ENCODE measurements at regions not wholly inside any gene's neighbourhood (a gene's known extent, or its start where the extent isn't known, plus 50 kb on each side); places are given as distances from the start of the nearest gene placed in this dataset.

DNA sequence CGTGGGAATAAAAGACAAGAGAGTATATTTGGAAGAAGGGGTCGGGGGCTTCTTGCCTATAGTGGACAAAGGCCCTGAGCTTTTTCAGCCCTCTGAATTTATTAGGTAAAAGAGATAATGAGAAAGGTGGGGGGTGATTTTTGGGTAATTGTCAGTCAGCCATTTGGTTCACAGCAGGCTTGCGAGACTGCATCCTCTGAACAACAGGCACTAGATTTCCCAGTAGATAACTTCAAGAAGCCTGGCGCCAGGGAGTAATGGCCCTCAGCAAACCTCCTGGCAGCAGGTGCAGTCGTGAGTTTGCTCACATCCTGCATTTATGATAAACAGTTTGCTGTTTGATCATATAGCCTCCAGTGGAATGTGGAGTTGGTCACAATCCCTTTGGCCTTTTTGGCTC lies 609.0 kb downstream of the DHX35 start:
- in situ Hi-C loops (cut with HindIII; ENCODE audit: low sequenced_read_pairs): no loop called here
- no peak for DNase-seq (ENCODE audit: low read depth)
- H3K4me3 ChIP-seq (ENCODE audit: low read depth, low read length): no peak overlapping the region
- TF ChIP-seq, protein P1, sequence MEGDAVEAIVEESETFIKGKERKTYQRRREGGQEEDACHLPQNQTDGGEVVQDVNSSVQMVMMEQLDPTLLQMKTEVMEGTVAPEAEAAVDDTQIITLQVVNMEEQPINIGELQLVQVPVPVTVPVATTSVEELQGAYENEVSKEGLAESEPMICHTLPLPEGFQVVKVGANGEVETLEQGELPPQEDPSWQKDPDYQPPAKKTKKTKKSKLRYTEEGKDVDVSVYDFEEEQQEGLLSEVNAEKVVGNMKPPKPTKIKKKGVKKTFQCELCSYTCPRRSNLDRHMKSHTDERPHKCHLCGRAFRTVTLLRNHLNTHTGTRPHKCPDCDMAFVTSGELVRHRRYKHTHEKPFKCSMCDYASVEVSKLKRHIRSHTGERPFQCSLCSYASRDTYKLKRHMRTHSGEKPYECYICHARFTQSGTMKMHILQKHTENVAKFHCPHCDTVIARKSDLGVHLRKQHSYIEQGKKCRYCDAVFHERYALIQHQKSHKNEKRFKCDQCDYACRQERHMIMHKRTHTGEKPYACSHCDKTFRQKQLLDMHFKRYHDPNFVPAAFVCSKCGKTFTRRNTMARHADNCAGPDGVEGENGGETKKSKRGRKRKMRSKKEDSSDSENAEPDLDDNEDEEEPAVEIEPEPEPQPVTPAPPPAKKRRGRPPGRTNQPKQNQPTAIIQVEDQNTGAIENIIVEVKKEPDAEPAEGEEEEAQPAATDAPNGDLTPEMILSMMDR (IDR thresholded peaks at IDR 0.05; ENCODE audit: low read depth, low read length, missing control alignments): no peak

DNA sequence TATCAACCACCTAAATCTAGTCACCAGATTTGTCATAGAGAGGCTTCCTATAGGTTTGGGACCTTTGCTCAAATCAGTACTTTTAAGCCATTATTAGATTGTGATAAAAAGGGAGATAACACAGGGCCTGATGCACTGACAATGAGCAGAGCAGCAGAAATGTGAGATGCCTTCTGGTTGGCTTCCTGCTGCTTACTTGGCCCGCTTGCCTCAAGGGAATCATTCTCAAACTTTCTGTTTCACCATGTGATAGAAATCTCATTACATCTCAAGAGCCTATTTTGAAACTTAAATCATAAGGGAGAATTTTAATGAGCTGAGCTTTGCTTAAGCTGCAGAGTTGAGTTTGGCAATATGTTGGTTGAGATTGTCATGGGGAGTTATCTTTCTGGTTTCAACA lies 606.0 kb downstream of the DHX35 start:
- TF ChIP-seq, protein P1 (IDR thresholded peaks at IDR 0.05; ENCODE audit: low read depth, low read length, missing control alignments): no peak
- in situ Hi-C loops (cut with HindIII; ENCODE audit: low sequenced_read_pairs): no loop called here
- DNase-seq (ENCODE audit: low read depth): no peak
- H3K4me3 ChIP-seq (ENCODE audit: low read depth, low read length): no peak overlapping the region

DNA sequence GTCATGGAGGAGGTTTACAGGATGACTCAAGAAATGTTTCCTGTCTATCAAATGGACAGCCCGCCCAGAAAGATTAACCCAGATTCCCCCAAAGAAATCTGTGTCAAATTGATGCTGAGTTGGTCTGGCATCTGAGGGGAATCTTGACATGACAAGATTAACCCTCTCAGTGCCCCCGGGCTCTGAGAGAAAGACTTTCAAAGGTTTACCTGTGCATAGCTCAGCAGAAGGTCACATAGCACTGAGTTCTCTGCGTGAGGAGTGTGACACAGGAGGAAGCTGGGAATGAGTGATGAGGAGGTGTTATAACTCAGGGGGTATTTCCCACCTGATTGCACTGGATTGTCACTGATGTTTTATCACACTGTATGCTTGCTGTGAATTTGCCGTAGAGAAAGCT lies 601.2 kb downstream of the DHX35 start:
- TF ChIP-seq, protein P1 (IDR thresholded peaks at IDR 0.05; ENCODE audit: low read depth, low read length, missing control alignments): no peak
- no peak for DNase-seq (ENCODE audit: low read depth)
- no peak overlapping the region for H3K4me3 ChIP-seq (ENCODE audit: low read depth, low read length)
- in situ Hi-C loops (cut with HindIII; ENCODE audit: low sequenced_read_pairs): no loop called here

DNA sequence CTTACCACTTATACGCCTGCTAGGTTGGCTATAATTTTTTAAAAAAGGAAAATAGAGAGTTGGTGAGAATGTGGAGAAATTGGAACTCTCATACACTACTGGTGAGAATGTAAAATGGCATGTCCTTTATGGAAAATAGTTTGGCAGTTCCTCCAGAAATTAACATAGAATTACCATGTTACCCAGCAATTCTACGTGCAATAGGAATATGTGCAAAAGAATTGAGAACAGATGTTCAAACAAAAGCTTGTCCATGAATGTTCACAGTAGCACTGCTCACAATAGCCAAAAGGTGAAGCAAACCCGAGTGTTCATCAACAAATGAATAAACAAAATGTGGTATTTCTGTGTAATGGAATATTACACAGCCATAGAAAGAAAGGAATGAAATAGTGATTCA lies 592.2 kb downstream of the DHX35 start:
- no peak for DNase-seq (ENCODE audit: low read depth)
- TF ChIP-seq, protein P1 (IDR thresholded peaks at IDR 0.05; ENCODE audit: low read depth, low read length, missing control alignments): no peak
- in situ Hi-C loops (cut with HindIII; ENCODE audit: low sequenced_read_pairs): no loop called here
- H3K4me3 ChIP-seq (ENCODE audit: low read depth, low read length): no peak overlapping the region

DNA sequence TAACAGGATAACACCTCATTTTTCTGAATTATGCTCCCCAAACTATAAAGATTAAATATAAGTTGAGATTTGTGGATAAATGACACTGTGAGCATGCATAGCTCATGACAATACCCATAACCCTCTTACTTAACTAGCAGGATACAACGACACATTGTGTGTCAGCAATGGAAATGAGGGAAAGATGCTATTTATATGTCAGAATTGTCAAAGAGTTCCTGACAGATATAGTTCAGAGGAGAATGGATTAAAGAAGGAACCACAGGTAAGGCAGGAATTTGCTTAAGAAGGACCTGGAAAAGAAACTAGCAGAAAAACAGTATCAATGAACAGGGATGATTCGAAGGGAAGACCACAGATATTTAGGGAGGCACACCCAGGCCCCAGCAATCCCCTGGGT lies 591.0 kb downstream of the DHX35 start:
- TF ChIP-seq, protein P1 (IDR thresholded peaks at IDR 0.05; ENCODE audit: low read depth, low read length, missing control alignments): no peak
- in situ Hi-C loops (cut with HindIII; ENCODE audit: low sequenced_read_pairs): no loop called here
- H3K4me3 ChIP-seq (ENCODE audit: low read depth, low read length): no peak overlapping the region
- no peak for DNase-seq (ENCODE audit: low read depth)

DNA sequence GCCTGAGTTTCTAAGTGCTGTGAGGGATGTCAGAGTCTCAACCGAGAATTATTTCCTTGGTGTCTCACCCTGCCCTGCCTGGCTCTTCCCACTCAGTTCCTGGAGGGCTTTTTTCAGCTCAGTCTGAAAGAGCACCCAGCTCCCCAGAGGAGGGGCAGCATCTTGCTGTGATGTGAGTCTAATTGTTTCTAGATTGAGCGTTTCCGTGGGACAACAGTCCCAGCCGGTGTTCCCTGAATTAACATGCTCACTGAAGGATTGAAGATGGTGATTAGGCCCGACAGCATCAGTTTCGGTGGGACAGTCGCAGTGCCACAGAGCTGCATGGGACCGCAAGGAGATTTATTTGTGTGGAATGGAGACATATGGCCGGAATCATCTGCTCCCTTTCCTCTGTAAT lies 587.6 kb downstream of the DHX35 start:
- TF ChIP-seq, protein P1 (IDR thresholded peaks at IDR 0.05; ENCODE audit: low read depth, low read length, missing control alignments): no peak
- no peak for DNase-seq (ENCODE audit: low read depth)
- in situ Hi-C loops (cut with HindIII; ENCODE audit: low sequenced_read_pairs): no loop called here
- H3K4me3 ChIP-seq (ENCODE audit: low read depth, low read length): no peak overlapping the region
